ENCODE measurements at regions not wholly inside any gene's neighbourhood (a gene's known extent, or its start where the extent isn't known, plus 50 kb on each side); places are given as distances from the start of the nearest gene placed in this dataset.

DNA sequence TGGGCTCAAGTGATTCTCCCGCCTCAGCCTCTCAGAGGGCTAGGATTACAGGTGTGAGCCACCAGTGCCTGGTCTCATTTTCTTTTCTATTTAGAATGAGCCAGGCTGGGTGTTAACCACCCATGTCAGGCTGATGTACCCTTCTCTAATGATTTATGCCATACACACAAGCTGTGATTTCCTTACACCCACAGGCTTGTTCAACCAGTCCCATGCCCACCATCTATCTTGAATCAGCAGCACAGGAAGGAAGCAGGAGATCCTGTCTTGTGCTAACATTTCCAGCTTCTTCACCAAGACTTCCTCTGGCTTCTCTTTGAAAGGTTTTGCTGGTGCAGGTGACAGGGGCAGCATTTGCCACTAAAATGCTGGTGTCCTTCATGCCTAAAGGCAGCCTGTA, 176.4 kb downstream of the GATA3 start (continued):
- TF ChIP-seq, protein P1, sequence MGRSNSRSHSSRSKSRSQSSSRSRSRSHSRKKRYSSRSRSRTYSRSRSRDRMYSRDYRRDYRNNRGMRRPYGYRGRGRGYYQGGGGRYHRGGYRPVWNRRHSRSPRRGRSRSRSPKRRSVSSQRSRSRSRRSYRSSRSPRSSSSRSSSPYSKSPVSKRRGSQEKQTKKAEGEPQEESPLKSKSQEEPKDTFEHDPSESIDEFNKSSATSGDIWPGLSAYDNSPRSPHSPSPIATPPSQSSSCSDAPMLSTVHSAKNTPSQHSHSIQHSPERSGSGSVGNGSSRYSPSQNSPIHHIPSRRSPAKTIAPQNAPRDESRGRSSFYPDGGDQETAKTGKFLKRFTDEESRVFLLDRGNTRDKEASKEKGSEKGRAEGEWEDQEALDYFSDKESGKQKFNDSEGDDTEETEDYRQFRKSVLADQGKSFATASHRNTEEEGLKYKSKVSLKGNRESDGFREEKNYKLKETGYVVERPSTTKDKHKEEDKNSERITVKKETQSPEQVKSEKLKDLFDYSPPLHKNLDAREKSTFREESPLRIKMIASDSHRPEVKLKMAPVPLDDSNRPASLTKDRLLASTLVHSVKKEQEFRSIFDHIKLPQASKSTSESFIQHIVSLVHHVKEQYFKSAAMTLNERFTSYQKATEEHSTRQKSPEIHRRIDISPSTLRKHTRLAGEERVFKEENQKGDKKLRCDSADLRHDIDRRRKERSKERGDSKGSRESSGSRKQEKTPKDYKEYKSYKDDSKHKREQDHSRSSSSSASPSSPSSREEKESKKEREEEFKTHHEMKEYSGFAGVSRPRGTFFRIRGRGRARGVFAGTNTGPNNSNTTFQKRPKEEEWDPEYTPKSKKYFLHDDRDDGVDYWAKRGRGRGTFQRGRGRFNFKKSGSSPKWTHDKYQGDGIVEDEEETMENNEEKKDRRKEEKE (IDR thresholded peaks at IDR 0.05) = no peak
- TF ChIP-seq JUND (IDR thresholded peaks at IDR 0.05; ENCODE audit: low read depth, low read length) (no peak), SRF (IDR thresholded peaks at IDR 0.05; ENCODE audit: low read depth in 2 of 2, low read length in 2 of 2) (no peak), CHD4 (IDR thresholded peaks at IDR 0.05) (no peak), IKZF1 (conservative IDR thresholded peaks at IDR 0.05) (no peak)

DNA sequence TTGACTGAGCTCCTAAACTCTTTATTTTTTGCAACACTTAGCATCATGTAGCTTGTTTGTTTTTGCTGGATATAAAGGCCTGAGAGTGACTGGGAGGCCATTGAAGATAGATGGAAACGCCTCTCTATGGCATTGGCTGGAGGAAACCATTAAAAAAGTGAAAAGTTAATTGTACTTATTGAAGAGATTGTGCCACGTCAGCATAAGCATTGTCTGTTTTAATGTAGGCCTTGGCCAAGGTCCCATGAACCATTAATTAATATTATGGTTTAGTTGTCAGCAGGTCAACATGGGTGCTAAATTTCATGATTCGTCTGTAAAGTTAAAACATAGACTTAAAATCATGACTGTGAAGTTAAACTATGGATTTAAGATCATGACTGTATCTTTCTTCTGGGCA, 178.6 kb downstream of the GATA3 start:
- Histone ChIP-seq H3K4me2 (ENCODE audit: control insufficient read depth, insufficient read depth) (no peak overlapping the region), H4K20me1 (ENCODE audit: control insufficient read depth, insufficient read depth) (no peaks in the 10 kb centered on the region), H3K36me3 (ENCODE audit: control insufficient read depth in 2 of 2, insufficient read depth in 2 of 2, low read length in 1 of 2) (no peaks in the 10 kb centered on the region), H3K27me3 (replicated peaks in 1 of 2; ENCODE audit: control insufficient read depth in 2 of 2, insufficient read depth in 2 of 2, low read length in 1 of 2) (no peaks in the 10 kb centered on the region), H3K9ac (ENCODE audit: control insufficient read depth, insufficient read depth, low read length) (no peak overlapping the region), H3K79me2 (ENCODE audit: control insufficient read depth, insufficient read depth, low read length) (no peaks in the 10 kb centered on the region), H3K9me3 (replicated peaks; ENCODE audit: control insufficient read depth, insufficient read depth, low read length) (no peaks in the 10 kb centered on the region), H3K27ac (ENCODE audit: control insufficient read depth, insufficient read depth) (no peak overlapping the region), H2AFZ (ENCODE audit: control insufficient read depth, low read depth, low read length) (no peak overlapping the region), H3K4me3 (no peak overlapping the region), H3K4me1 (ENCODE audit: control insufficient read depth, insufficient read depth, low read length) (no peaks in the 10 kb centered on the region)
- 5% methylated on average over 3 of the region's 3 CpGs for WGBS (ENCODE audit: insufficient coverage, insufficient replicate concordance, low lambda C conversion rate, missing lambda C conversion rate)
- RAD21 ChIA-PET (ENCODE audit: unreplicated experiment) = no interaction called here
- BruUV-seq (replicated peaks) = no TSS peak
- DNase-seq (ENCODE audit: low read depth, low spot score) (no peak), ATAC-seq (no peak), FAIRE-seq (no peak)
- CTCF ChIA-PET = no interaction called here
- in situ Hi-C loops (cut with MboI) (no loop called here), intact Hi-C loops (cut with micrococcal nuclease; ENCODE audit: unreplicated experiment) (no loop called here)
- POLR2A ChIA-PET = no interaction called here
- no peak for TF ChIP-seq SREBF2 (IDR thresholded peaks at IDR 0.05; ENCODE audit: low read length)
- no peak for TF ChIP-seq ZZZ3 (IDR thresholded peaks at IDR 0.05; ENCODE audit: control insufficient read depth, insufficient read length, low read depth)
- TF ChIP-seq DPF2 (IDR thresholded peaks at IDR 0.05) = no peak
- TF ChIP-seq SRF (IDR thresholded peaks at IDR 0.05; ENCODE audit: low read depth in 2 of 2, low read length in 2 of 2) = no peak
- TF ChIP-seq HDGF (IDR thresholded peaks at IDR 0.05) = no peak
- TF ChIP-seq, protein P2, sequence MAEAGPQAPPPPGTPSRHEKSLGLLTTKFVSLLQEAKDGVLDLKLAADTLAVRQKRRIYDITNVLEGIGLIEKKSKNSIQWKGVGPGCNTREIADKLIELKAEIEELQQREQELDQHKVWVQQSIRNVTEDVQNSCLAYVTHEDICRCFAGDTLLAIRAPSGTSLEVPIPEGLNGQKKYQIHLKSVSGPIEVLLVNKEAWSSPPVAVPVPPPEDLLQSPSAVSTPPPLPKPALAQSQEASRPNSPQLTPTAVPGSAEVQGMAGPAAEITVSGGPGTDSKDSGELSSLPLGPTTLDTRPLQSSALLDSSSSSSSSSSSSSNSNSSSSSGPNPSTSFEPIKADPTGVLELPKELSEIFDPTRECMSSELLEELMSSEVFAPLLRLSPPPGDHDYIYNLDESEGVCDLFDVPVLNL (IDR thresholded peaks at IDR 0.05; ENCODE audit: low read depth, low read length) = no peak
- no peak for TF ChIP-seq SMC3 (IDR thresholded peaks at IDR 0.05; ENCODE audit: borderline replicate concordance, low read length)
- TF ChIP-seq, protein P3, sequence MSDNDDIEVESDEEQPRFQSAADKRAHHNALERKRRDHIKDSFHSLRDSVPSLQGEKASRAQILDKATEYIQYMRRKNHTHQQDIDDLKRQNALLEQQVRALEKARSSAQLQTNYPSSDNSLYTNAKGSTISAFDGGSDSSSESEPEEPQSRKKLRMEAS (IDR thresholded peaks at IDR 0.05; ENCODE audit: low read depth, low read length) = no peak
- no peak for TF ChIP-seq POLR2AphosphoS5 (IDR thresholded peaks at IDR 0.05; ENCODE audit: low read length)
- no peak for TF ChIP-seq MYC (IDR thresholded peaks at IDR 0.05; ENCODE audit: insufficient read depth, insufficient read length, insufficient replicate concordance, low read length, severe bottlenecking)
- no peak for TF ChIP-seq ESRRA (IDR thresholded peaks at IDR 0.05; ENCODE audit: low read length)
- no peak for TF ChIP-seq NFIC (IDR thresholded peaks at IDR 0.05; ENCODE audit: low read depth, low read length)
- TF ChIP-seq BMI1 (IDR thresholded peaks at IDR 0.05; ENCODE audit: borderline replicate concordance) = no peak
- TF ChIP-seq EED (IDR thresholded peaks at IDR 0.05; ENCODE audit: low read depth) = no peak
- no peak for TF ChIP-seq ZNF384 (IDR thresholded peaks at IDR 0.05; ENCODE audit: borderline replicate concordance, low read depth, low read length)
- TF ChIP-seq, protein P4, sequence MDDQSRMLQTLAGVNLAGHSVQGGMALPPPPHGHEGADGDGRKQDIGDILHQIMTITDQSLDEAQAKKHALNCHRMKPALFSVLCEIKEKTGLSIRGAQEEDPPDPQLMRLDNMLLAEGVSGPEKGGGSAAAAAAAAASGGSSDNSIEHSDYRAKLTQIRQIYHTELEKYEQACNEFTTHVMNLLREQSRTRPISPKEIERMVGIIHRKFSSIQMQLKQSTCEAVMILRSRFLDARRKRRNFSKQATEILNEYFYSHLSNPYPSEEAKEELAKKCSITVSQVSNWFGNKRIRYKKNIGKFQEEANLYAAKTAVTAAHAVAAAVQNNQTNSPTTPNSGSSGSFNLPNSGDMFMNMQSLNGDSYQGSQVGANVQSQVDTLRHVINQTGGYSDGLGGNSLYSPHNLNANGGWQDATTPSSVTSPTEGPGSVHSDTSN (IDR thresholded peaks at IDR 0.05; ENCODE audit: insufficient replicate concordance, low read depth, low read length) = no peak
- SMC1A ChIA-PET (ENCODE audit: uncharacterized antibody, unreplicated experiment) = no interaction called here
